Astrocyte (in vitro differentiated cells and primary cell): ENCODE measurements at regions not wholly inside any gene's neighbourhood (a gene's known extent, or its start where the extent isn't known, plus 50 kb on each side); places are given as distances from the start of the nearest gene placed in this dataset.

Experiments
- DNase-seq: peaks from one replicate; pipeline ENCODE4 v3.0.0-alpha.2; 2010; ENCODE audit warnings: low read depth
- FAIRE-seq: peaks from 2 replicates; lab custom pipeline; 2011; peaks lifted over from hg19 to GRCh38; lab: Jason Lieb, UNC
- H2AFZ ChIP-seq: 2 replicates; pipeline ENCODE4 v1.6.0; 2012; ENCODE audit warnings: low read depth, low read length, inconsistent platforms
- H3K27ac ChIP-seq: 2 replicates; pipeline ENCODE4 v1.5.1; 2011; ENCODE audit warnings: low read depth, low read length, inconsistent platforms
- H3K27me3 ChIP-seq: 2 replicates; pipeline ENCODE4 v1.6.0; 2011; ENCODE audit warnings: low read length, inconsistent platforms; ENCODE audit not compliant: insufficient read depth
- H3K36me3 ChIP-seq: 2 replicates; pipeline ENCODE4 v1.5.1; 2011; ENCODE audit warnings: low read length, inconsistent platforms; ENCODE audit not compliant: insufficient read depth
- H3K4me1 ChIP-seq: 2 replicates; pipeline ENCODE4 v1.5.1; 2011; ENCODE audit warnings: low read length, inconsistent platforms; ENCODE audit not compliant: insufficient read depth
- H3K4me2 ChIP-seq: 2 replicates; pipeline ENCODE4 v1.6.0; 2012; ENCODE audit warnings: low read length, inconsistent platforms
- H3K4me3 ChIP-seq: 2 replicates; pipeline ENCODE4 v1.5.1; 2011; ENCODE audit warnings: low read depth, mild to moderate bottlenecking, low read length, inconsistent platforms; ENCODE audit not compliant: insufficient read depth
- H3K79me2 ChIP-seq: 2 replicates; pipeline ENCODE4 v1.6.0; 2012; ENCODE audit warnings: mild to moderate bottlenecking, low read length, inconsistent platforms; ENCODE audit not compliant: insufficient read depth
- H3K9ac ChIP-seq: 2 replicates; pipeline ENCODE4 v1.6.0; 2012; ENCODE audit warnings: mild to moderate bottlenecking, low read length, inconsistent platforms
- H3K9me3 ChIP-seq: 2 replicates; pipeline ENCODE4 v1.5.1; 2012; ENCODE audit warnings: low read depth, mild to moderate bottlenecking, low read length, inconsistent platforms; ENCODE audit not compliant: insufficient read depth
- H4K20me1 ChIP-seq: 2 replicates; pipeline ENCODE4 v1.6.0; 2012; ENCODE audit warnings: low read length, inconsistent platforms; ENCODE audit not compliant: insufficient read depth
- H3K27ac Mint-ChIP-seq: one replicate; pipeline ENCODE4 v1.8.0; 2021; ENCODE audit warnings: mild to moderate bottlenecking, mixed read lengths; ENCODE audit not compliant: unreplicated experiment
- H3K27me3 Mint-ChIP-seq: one replicate; pipeline ENCODE4 v1.8.0; 2021; ENCODE audit warnings: low read depth, mixed read lengths; ENCODE audit not compliant: unreplicated experiment
- H3K36me3 Mint-ChIP-seq: one replicate; pipeline ENCODE4 v1.8.0; 2021; ENCODE audit warnings: low read depth, mixed read lengths; ENCODE audit not compliant: unreplicated experiment
- H3K4me1 Mint-ChIP-seq: one replicate; pipeline ENCODE4 v1.8.0; 2021; ENCODE audit warnings: low read depth, mixed read lengths; ENCODE audit not compliant: unreplicated experiment
- H3K4me3 Mint-ChIP-seq: one replicate; pipeline ENCODE4 v1.8.0; 2021; ENCODE audit warnings: mild to moderate bottlenecking, moderate library complexity, mixed read lengths; ENCODE audit not compliant: unreplicated experiment
- H3K9me3 Mint-ChIP-seq: one replicate; pipeline ENCODE4 v1.8.0; 2021; ENCODE audit warnings: mild to moderate bottlenecking, mixed read lengths; ENCODE audit not compliant: unreplicated experiment
- CTCF ChIP-seq: IDR thresholded peaks from 2 replicates; pipeline ENCODE4 v1.5.1; 2011; ENCODE audit warnings: low read depth, mild to moderate bottlenecking, inconsistent platforms, low read length, moderate library complexity; ENCODE audit not compliant: insufficient read depth
- EZH2 ChIP-seq: IDR thresholded peaks from 2 replicates; pipeline ENCODE4 v1.6.1; 2012; ENCODE audit warnings: mild to moderate bottlenecking, low read length, inconsistent platforms; ENCODE audit not compliant: insufficient read depth

- no peaks in the 10 kb centered on the region for H3K27me3 Mint-ChIP-seq
- TF ChIP-seq CTCF (no peak), EZH2 (no peak)
These were observed 320.6 kb upstream of the TFPI start for GRCh38 chr2:187874786-187875185.

DNA sequence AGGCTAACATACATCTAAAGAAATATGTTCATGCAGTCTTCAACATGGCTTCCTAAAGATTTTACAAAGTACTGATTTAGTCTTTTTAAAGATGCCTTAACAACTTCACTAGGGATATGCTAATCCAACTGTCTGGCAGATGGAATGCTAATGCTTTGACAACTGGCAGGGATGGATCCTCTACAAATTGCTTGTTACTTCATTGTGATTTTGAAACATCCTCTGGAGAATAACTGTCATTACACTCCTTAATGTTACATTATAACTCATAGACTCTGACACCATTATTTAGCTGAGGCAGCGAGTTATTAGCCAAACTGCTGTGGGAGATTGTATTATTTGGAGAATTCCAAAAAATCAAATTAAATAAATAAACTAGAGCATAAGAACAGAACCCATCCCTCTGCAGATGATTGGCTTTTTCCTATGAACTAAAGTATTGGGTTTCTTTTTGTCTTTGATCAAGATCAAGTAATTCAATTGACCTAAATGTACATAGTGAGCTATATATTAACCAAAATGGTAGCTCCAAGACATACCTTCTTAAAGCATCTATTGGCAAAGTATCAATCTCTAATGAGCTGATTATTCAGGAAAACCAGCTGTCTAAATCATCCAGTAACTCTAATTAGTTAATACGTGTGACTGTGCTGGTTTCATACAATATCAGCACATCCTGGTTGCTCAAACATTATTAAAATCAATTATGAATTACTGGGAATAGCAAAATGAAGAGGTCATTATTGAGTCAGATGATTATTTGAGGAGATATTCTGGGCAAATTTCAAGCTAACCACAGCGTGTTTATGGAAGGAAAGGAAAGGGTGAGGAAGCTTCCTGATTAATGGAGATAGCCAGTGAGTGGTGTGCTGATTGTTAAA, 321.3 kb upstream of the TFPI start:
- H2AFZ ChIP-seq, result no peak overlapping the region
- H3K9me3 ChIP-seq, result no peaks in the 10 kb centered on the region
- Mint-ChIP-seq H3K4me3 (no peak overlapping the region), H3K4me1 (peaks cover 2% of the 10 kb centered on the region), H3K36me3 (no peaks in the 10 kb centered on the region), H3K27me3 (no peaks in the 10 kb centered on the region), H3K27ac (no peak overlapping the region), H3K9me3 (no peaks in the 10 kb centered on the region)
- H3K27ac ChIP-seq, result no peak overlapping the region
- no peaks in the 10 kb centered on the region for H3K4me1 ChIP-seq
- H3K9ac ChIP-seq, result no peak overlapping the region
- H3K27me3 ChIP-seq, result no peaks in the 10 kb centered on the region
- no peaks in the 10 kb centered on the region for H3K79me2 ChIP-seq
- H3K4me3 ChIP-seq, result no peak overlapping the region
- H3K36me3 ChIP-seq, result no peaks in the 10 kb centered on the region
- FAIRE-seq (no peak), DNase-seq (peak; percentile 8)
- H4K20me1 ChIP-seq, result no peaks in the 10 kb centered on the region
- H3K4me2 ChIP-seq, result no peak overlapping the region
- TF ChIP-seq CTCF (no peak), EZH2 (no peak)

More at GRCh38 chr2:187874786-187875185, 320.6 kb upstream of the TFPI start:
- H3K36me3 ChIP-seq, result no peaks in the 10 kb centered on the region
- H4K20me1 ChIP-seq, result no peaks in the 10 kb centered on the region
- Mint-ChIP-seq H3K4me1 (peaks cover 2% of the 10 kb centered on the region), H3K36me3 (no peaks in the 10 kb centered on the region), H3K27ac (no peak overlapping the region), H3K4me3 (no peak overlapping the region), H3K9me3 (no peaks in the 10 kb centered on the region)
- H3K4me2 ChIP-seq, result no peak overlapping the region
- no peaks in the 10 kb centered on the region for H3K27me3 ChIP-seq
- DNase-seq (no peak), FAIRE-seq (no peak)
- no peak overlapping the region for H3K9ac ChIP-seq
- H3K4me1 ChIP-seq, result no peaks in the 10 kb centered on the region
- no peaks in the 10 kb centered on the region for H3K79me2 ChIP-seq
- no peak overlapping the region for H2AFZ ChIP-seq
- H3K27ac ChIP-seq, result no peak overlapping the region
- H3K9me3 ChIP-seq, result no peaks in the 10 kb centered on the region
- no peak overlapping the region for H3K4me3 ChIP-seq

DNA sequence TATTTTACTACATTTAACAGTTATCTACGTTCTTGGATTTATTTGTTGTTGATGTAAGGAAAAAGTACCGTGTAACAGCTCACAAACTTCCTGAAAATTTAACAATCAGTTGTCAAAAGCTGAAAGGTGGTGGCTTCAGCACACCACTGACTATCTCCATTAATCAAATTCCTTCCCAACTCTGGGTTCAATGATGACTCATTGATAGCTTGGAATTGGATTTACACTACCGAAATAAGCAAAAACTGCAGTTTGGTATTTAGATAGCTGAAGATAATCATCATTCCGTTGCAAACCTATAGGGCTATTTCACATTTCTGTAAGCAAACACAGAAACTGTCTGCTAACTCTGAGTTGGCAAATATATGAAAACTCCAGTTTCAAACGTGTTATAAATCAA, 322.3 kb upstream of the TFPI start:
- Histone ChIP-seq H3K27ac (no peak overlapping the region), H3K27me3 (no peaks in the 10 kb centered on the region), H3K9ac (no peak overlapping the region), H3K79me2 (no peaks in the 10 kb centered on the region), H3K4me3 (no peak overlapping the region), H4K20me1 (no peaks in the 10 kb centered on the region), H3K36me3 (no peaks in the 10 kb centered on the region), H3K4me2 (no peak overlapping the region), H3K4me1 (no peaks in the 10 kb centered on the region), H3K9me3 (no peaks in the 10 kb centered on the region), H2AFZ (no peak overlapping the region)
- no peak for DNase-seq
- Mint-ChIP-seq H3K36me3 (no peaks in the 10 kb centered on the region), H3K4me1 (peaks cover 2% of the 10 kb centered on the region), H3K9me3 (no peaks in the 10 kb centered on the region), H3K4me3 (no peak overlapping the region), H3K27ac (no peak overlapping the region), H3K27me3 (no peaks in the 10 kb centered on the region)
- TF ChIP-seq EZH2, result no peak
- no peak for TF ChIP-seq CTCF
- FAIRE-seq, result no peak
